Body of pancreas (tissue), 4 donors: ENCODE measurements at regions not wholly inside any gene's neighbourhood (a gene's known extent, or its start where the extent isn't known, plus 50 kb on each side); places are given as distances from the start of the nearest gene placed in this dataset.

Source experiments
- ATAC-seq: fragments of 150-250 bp; one replicate; pipeline ENCODE4 v1.9.1; 2016
- DNase-seq, 4 donors: peaks; one replicate each; pipeline ENCODE4 v3.0.0-alpha.2; 2019
- H3K27ac ChIP-seq, 4 donors: fragments of 200-600 bp; sonication (generic); 1 replicate in 3 of 4; 2 replicates in 1 of 4; pipeline versions ENCODE4 v1.5.1 to v1.6.1; 2016 to 2019; ENCODE audit warnings: mild to moderate bottlenecking in 1 of 4, mixed read lengths in 1 of 4, moderate library complexity in 1 of 4
- H3K27me3 ChIP-seq, 2 donors: fragments of 200-600 bp; sonication (generic); one replicate each; pipeline ENCODE4 v1.6.0; 2016; ENCODE audit warnings: mild to moderate bottlenecking in 1 of 2
- H3K36me3 ChIP-seq, 2 donors: fragments of 200-600 bp; sonication (generic); replicated peaks in 1 of 2; 2 replicates each; pipeline ENCODE4 v1.5.1; 2016; ENCODE audit warnings: low read depth in 2 of 2; ENCODE audit not compliant: insufficient read depth in 1 of 2
- H3K4me1 ChIP-seq: fragments of 200-600 bp; sonication (generic); one replicate; pipeline ENCODE4 v1.6.0; 2016
- H3K4me3 ChIP-seq, 2 donors: fragments of 200-600 bp; sonication (generic); 1 replicate in 1 of 2; 2 replicates in 1 of 2; pipeline ENCODE4 v1.5.1; 2016 to 2019
- H3K9me3 ChIP-seq, 3 donors: fragments of 200-600 bp; sonication (generic); 1 replicate in 2 of 3; 2 replicates in 1 of 3; pipeline ENCODE4 v1.5.1; 2016
- POLR2A ChIP-seq, 3 donors: fragments of 450-650 bp; IDR thresholded peaks; one replicate each; pipeline ENCODE4 v1.6.1; 2016; ENCODE audit warnings: antibody characterized with exemption in 3 of 3, mild to moderate bottlenecking in 2 of 3
- whole genome bisulfite sequencing, 2 donors: methylation state at CpG; one replicate each; pipeline ENCODE4 v1.1.5; 2017; 5-methylcytosine and 5-hydroxymethylcytosine counted together
- intact Hi-C: fragments of 100-400 bp; cut with DNase I; formaldehyde crosslinking; loops from one replicate; pipeline ENCODE4 v1.15.1; 2023
- TF ChIP-seq, protein P1 (sequence below), 7 experiments: fragments of 450-650 bp in 4 of 7; fragments of 200-600 bp in 3 of 7; sonication (generic) in 3 of 7; IDR thresholded peaks; one replicate each; pipeline ENCODE4 v1.5.1; 2016 to 2019; ENCODE audit warnings: antibody characterized with exemption in 7 of 7

DNA sequence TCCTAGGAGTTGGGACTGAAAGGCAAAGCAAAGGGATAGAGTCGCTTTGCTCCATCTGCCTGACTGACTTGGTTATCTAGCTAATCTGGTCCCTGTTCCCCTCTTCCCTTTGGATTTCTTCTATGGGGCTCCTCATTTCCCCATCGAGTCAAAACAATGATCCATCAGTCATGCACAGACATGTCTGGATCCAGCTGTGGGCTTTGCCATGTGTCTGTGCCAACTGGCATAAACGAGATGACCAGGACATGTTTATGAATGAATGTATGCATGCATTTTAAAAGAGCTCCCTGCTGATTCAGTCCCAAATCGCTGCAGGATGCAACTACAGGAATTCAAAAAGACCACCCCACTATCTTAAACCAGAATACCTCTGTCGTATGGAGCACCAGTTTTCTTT, 122.0 kb downstream of the ARL4A start:
- WGBS, 2 donors = 40 to 60% methylated on average over 5 of the region's 5 CpGs
- ATAC-seq = no peak

DNA sequence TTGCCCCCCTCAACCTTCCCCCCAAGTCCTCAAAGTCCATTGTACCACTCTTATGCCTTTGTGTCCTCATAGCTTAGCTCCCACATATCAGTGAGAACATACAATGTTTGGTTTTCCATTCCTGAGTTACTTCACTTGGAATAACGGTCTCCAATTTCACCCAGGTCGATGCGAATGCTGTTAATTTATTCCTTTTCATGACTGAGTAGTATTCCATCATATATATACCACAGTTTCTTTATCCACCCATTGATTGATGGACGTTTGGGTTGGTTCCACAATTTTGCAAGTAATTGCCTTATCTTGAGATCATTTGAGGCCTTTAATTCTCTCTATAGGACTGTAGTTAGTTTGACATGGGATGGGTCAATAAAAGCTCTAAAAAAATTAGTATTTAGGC, 124.7 kb downstream of the ARL4A start:
- no peaks in the 10 kb centered on the region for H3K36me3 ChIP-seq
- H3K9me3 ChIP-seq = no peaks in the 10 kb centered on the region
- no peaks in the 10 kb centered on the region for H3K27me3 ChIP-seq
- ATAC-seq = no peak
- intact Hi-C loops = no loop called here
- no peak for TF ChIP-seq POLR2A (IDR thresholded peaks at IDR 0.05)
- TF ChIP-seq, protein P1, sequence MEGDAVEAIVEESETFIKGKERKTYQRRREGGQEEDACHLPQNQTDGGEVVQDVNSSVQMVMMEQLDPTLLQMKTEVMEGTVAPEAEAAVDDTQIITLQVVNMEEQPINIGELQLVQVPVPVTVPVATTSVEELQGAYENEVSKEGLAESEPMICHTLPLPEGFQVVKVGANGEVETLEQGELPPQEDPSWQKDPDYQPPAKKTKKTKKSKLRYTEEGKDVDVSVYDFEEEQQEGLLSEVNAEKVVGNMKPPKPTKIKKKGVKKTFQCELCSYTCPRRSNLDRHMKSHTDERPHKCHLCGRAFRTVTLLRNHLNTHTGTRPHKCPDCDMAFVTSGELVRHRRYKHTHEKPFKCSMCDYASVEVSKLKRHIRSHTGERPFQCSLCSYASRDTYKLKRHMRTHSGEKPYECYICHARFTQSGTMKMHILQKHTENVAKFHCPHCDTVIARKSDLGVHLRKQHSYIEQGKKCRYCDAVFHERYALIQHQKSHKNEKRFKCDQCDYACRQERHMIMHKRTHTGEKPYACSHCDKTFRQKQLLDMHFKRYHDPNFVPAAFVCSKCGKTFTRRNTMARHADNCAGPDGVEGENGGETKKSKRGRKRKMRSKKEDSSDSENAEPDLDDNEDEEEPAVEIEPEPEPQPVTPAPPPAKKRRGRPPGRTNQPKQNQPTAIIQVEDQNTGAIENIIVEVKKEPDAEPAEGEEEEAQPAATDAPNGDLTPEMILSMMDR (IDR thresholded peaks at IDR 0.05) = no peak
- DNase-seq = no peak
- no peak overlapping the region for H3K27ac ChIP-seq
- 76 to 78% methylated on average over 4 of the region's 4 CpGs for WGBS, 2 donors
- H3K4me3 ChIP-seq = no peak overlapping the region
- H3K4me1 ChIP-seq = no peaks in the 10 kb centered on the region

More for the DNA sequence above, 122.0 kb downstream of the ARL4A start:
- H3K36me3 ChIP-seq = no peaks in the 10 kb centered on the region
- H3K27ac ChIP-seq = no peak overlapping the region
- intact Hi-C loops = no loop called here
- H3K9me3 ChIP-seq = no peaks in the 10 kb centered on the region
- TF ChIP-seq POLR2A (IDR thresholded peaks at IDR 0.05) = no peak
- TF ChIP-seq, protein P1 (IDR thresholded peaks at IDR 0.05) = no peak
- no peak for DNase-seq
- no peak overlapping the region for H3K4me3 ChIP-seq
- H3K4me1 ChIP-seq = no peaks in the 10 kb centered on the region
- no peaks in the 10 kb centered on the region for H3K27me3 ChIP-seq

GRCh38 chr7:12814107-12814506, 126.7 kb downstream of the ARL4A start:
- no peaks in the 10 kb centered on the region for H3K9me3 ChIP-seq
- H3K27ac ChIP-seq = no peak overlapping the region
- H3K4me3 ChIP-seq = no peak overlapping the region
- no peaks in the 10 kb centered on the region for H3K4me1 ChIP-seq
- DNase-seq = no peak
- WGBS, 2 donors = 71 to 83% methylated on average over 2 of the region's 2 CpGs
- H3K27me3 ChIP-seq = no peaks in the 10 kb centered on the region
- intact Hi-C loops = no loop called here
- ATAC-seq = no peak
- TF ChIP-seq POLR2A (IDR thresholded peaks at IDR 0.05) = no peak
- H3K36me3 ChIP-seq = no peaks in the 10 kb centered on the region

GRCh38 chr7:12814828-12815227, 127.4 kb downstream of the ARL4A start:
- TF ChIP-seq POLR2A (IDR thresholded peaks at IDR 0.05) = no peak
- TF ChIP-seq, protein P1 (IDR thresholded peaks at IDR 0.05) = no peak
- H3K36me3 ChIP-seq = no peaks in the 10 kb centered on the region
- no peak overlapping the region for H3K4me3 ChIP-seq
- no peak overlapping the region for H3K27ac ChIP-seq
- no peaks in the 10 kb centered on the region for H3K4me1 ChIP-seq
- intact Hi-C loops = no loop called here
- ATAC-seq (no peak), DNase-seq (no peak)
- H3K9me3 ChIP-seq = no peaks in the 10 kb centered on the region
- H3K27me3 ChIP-seq = no peaks in the 10 kb centered on the region

- no peak for DNase-seq
- Histone ChIP-seq H3K36me3 (no peaks in the 10 kb centered on the region), H3K27me3 (no peaks in the 10 kb centered on the region), H3K9me3 (no peaks in the 10 kb centered on the region), H3K4me1 (no peaks in the 10 kb centered on the region), H3K27ac (no peak overlapping the region), H3K4me3 (no peak overlapping the region)
- intact Hi-C loops = no loop called here
- TF ChIP-seq POLR2A (IDR thresholded peaks at IDR 0.05) = no peak
- TF ChIP-seq, protein P1 (IDR thresholded peaks at IDR 0.05) = no peak
- no peak for ATAC-seq
- WGBS, 2 donors = 87 to 90% methylated on average over 4 of the region's 4 CpGs
Measured at GRCh38 chr7:12815426-12815825, 128.0 kb downstream of the ARL4A start.
